B cell (primary cell): ENCODE measurements at regions not wholly inside any gene's neighbourhood (a gene's known extent, or its start where the extent isn't known, plus 50 kb on each side); places are given as distances from the start of the nearest gene placed in this dataset.

ENCODE experiments used
- ATAC-seq: fragments of 200-7000 bp; cut with Tn5 transposase; one replicate; pipeline ENCODE4 v1.10.0; 2021; ENCODE audit warnings: low read depth, mild to moderate bottlenecking, moderate number of reproducible peaks, moderate library complexity
- CTCF ChIA-PET: fragments of 350-600 bp; sonication (Branson Sonifier 250); formaldehyde crosslinking; loops from one replicate; lab custom pipeline; 2021; ENCODE audit warnings: antibody characterized with exemption, inconsistent platforms; lab: Charles Lee
- POLR2A ChIA-PET: fragments of 350-600 bp; sonication (Branson Sonifier 250); formaldehyde crosslinking; loops from one replicate; lab custom pipeline; 2021; ENCODE audit warnings: antibody characterized with exemption; lab: Charles Lee
- DNase-seq: peaks from one replicate; pipeline ENCODE4 v3.0.0; 2013
- H2AFZ ChIP-seq: 2 replicates; pipeline ENCODE4 v1.6.1; 2012; ENCODE audit warnings: mild to moderate bottlenecking, low read depth, low read length; ENCODE audit not compliant: insufficient read depth, poor library complexity, severe bottlenecking
- H3K27ac ChIP-seq, 2 donors: 1 replicate in 1 of 2; 2 replicates in 1 of 2; pipeline ENCODE4 v1.5.1; 2012 to 2013; ENCODE audit warnings: low read length in 2 of 2, mild to moderate bottlenecking in 2 of 2, moderate library complexity in 1 of 2
- H3K27me3 ChIP-seq, 4 experiments: fragments of 200-600 bp in 1 of 4; sonication (generic) in 1 of 4; replicated peaks in 1 of 4; 1 replicate in 2 of 4; 2 replicates in 2 of 4; pipeline versions ENCODE4 v1.6.1 to v1.7.0; 2013 to 2016; ENCODE audit warnings: low read length in 3 of 4, mild to moderate bottlenecking in 2 of 4, mixed read lengths in 1 of 4, moderate library complexity in 1 of 4; ENCODE audit not compliant: insufficient read depth in 4 of 4, control insufficient read depth in 3 of 4; ENCODE audit errors: control extremely low read depth in 1 of 4
- H3K36me3 ChIP-seq, 2 experiments: replicated peaks in 1 of 2; 1 replicate in 1 of 2; 2 replicates in 1 of 2; pipeline versions ENCODE4 v1.6.1 to v1.7.1; 2013; ENCODE audit warnings: low read length in 1 of 2; ENCODE audit not compliant: insufficient read depth in 2 of 2, control insufficient read depth in 1 of 2; ENCODE audit errors: control extremely low read depth in 1 of 2, extremely low read depth in 1 of 2
- H3K4me1 ChIP-seq, 2 donors: fragments of 200-600 bp in 1 of 2; sonication (generic) in 1 of 2; 1 replicate in 1 of 2; 2 replicates in 1 of 2; pipeline versions ENCODE4 v1.5.1 to v1.6.1; 2013 to 2017; ENCODE audit warnings: low read length in 2 of 2; ENCODE audit not compliant: control insufficient read depth in 2 of 2, insufficient read depth in 2 of 2
- H3K4me2 ChIP-seq: replicated peaks from 2 replicates; pipeline ENCODE3; 2012; ENCODE audit warnings: mild to moderate bottlenecking, low read depth, low read length; ENCODE audit not compliant: poor library complexity, severe bottlenecking
- H3K4me3 ChIP-seq, 5 experiments: fragments of 200-600 bp in 1 of 5; sonication (generic) in 1 of 5; 1 replicate in 3 of 5; 2 replicates in 2 of 5; pipeline versions ENCODE4 v1.5.1 to v1.7.0; 2011 to 2016; ENCODE audit warnings: low read length in 4 of 5, mild to moderate bottlenecking in 4 of 5, low read depth in 2 of 5, control low read depth in 1 of 5, moderate library complexity in 1 of 5; ENCODE audit not compliant: insufficient read depth in 1 of 5; ENCODE audit errors: control extremely low read depth in 1 of 5, extremely low read depth in 1 of 5
- H3K79me2 ChIP-seq: fragments of 200-600 bp; sonication (generic); one replicate; pipeline ENCODE4 v1.6.0; 2016; ENCODE audit warnings: low read length; ENCODE audit not compliant: control insufficient read depth, insufficient read depth
- H3K9ac ChIP-seq: fragments of 200-600 bp; sonication (generic); 2 replicates; pipeline ENCODE4 v1.6.1; 2017; ENCODE audit warnings: mild to moderate bottlenecking, low read length, moderate library complexity
- H3K9me3 ChIP-seq, 3 donors: one replicate each; pipeline versions ENCODE4 v1.6.1 to v1.7.1; 2013; ENCODE audit warnings: low read length in 2 of 3; ENCODE audit not compliant: control insufficient read depth in 2 of 3, insufficient read depth in 1 of 3; ENCODE audit errors: control extremely low read depth in 1 of 3
- H4K20me1 ChIP-seq: 2 replicates; pipeline ENCODE4 v1.6.0; 2012; ENCODE audit warnings: mild to moderate bottlenecking, low read length; ENCODE audit not compliant: insufficient read depth, control insufficient read depth, poor library complexity, severe bottlenecking
- H3K27ac Mint-ChIP-seq: one replicate; pipeline ENCODE4 v1.8.0; 2021; ENCODE audit warnings: mixed read lengths
- H3K27me3 Mint-ChIP-seq: one replicate; pipeline ENCODE4 v1.8.0; 2021; ENCODE audit warnings: mixed read lengths
- H3K4me1 Mint-ChIP-seq: one replicate; pipeline ENCODE4 v1.8.0; 2021; ENCODE audit warnings: mixed read lengths
- H3K4me3 Mint-ChIP-seq: one replicate; pipeline ENCODE4 v1.8.0; 2021; ENCODE audit warnings: mixed read lengths
- H3K9me3 Mint-ChIP-seq: one replicate; pipeline ENCODE4 v1.8.0; 2022; ENCODE audit warnings: mixed read lengths; ENCODE audit not compliant: insufficient read depth
- EZH2 ChIP-seq: IDR thresholded peaks from 2 replicates; pipeline ENCODE4 v1.6.1; 2012; ENCODE audit warnings: borderline replicate concordance, low read depth, mild to moderate bottlenecking, moderate library complexity, low read length; ENCODE audit not compliant: insufficient read depth, poor library complexity, severe bottlenecking
- WGBS: methylation state at CpG from one replicate; pipeline ENCODE4 v1.1.5; 2013; ENCODE audit warnings: missing lambda C conversion rate; ENCODE audit not compliant: insufficient coverage; 5-methylcytosine and 5-hydroxymethylcytosine counted together
- intact Hi-C: fragments of 100-400 bp; cut with micrococcal nuclease; formaldehyde crosslinking; loops from one replicate; pipeline ENCODE4 v1.10.0; 2022
- TF ChIP-seq, protein P1 (sequence below): fragments of 200-600 bp; IDR thresholded peaks from one replicate; pipeline ENCODE4 v1.8.0; 2022; ENCODE audit warnings: antibody characterized with exemption, mild to moderate bottlenecking

DNA sequence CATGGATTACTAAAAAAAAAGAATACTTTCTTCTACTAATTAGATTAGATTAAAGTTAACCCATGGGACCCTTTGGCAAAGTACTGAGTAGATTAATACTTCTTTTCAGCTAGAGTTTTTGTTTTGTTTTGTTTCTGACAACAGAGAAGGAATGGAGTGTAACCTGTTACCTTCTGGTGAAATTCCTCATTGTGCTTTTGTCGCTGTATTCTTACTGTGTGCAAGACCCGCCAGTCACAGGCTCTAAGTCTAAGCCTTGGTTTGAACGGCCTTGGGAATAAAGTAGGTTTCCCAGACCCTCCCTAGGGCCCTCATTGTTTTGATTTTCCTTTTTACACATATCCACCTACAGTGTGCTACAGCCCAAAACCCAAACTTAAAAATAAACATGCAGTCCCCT is 171.1 kb upstream of the IL12A start:
- Histone ChIP-seq H3K4me3 (no peak overlapping the region), H3K27ac (no peak overlapping the region), H3K27me3 (no peaks in the 10 kb centered on the region), H3K9ac (no peak overlapping the region), H3K4me2 (no peak overlapping the region), H3K9me3 (no peaks in the 10 kb centered on the region), H3K4me1 (no peaks in the 10 kb centered on the region), H4K20me1 (no peaks in the 10 kb centered on the region), H2AFZ (no peak overlapping the region), H3K79me2 (no peaks in the 10 kb centered on the region), H3K36me3 (no peaks in the 10 kb centered on the region)
- intact Hi-C loops: no loop called here
- H3K4me3 Mint-ChIP-seq: no peak overlapping the region
- no peak overlapping the region for H3K27ac Mint-ChIP-seq
- POLR2A ChIA-PET: no interaction called here
- peaks cover 14% of the 10 kb centered on the region for H3K27me3 Mint-ChIP-seq
- CTCF ChIA-PET: interaction anchor here (0.7 kb wide), 1 partner anchor 13 kb away, joined by 4 read pairs; no protein-coding TSS in a partner anchor
- H3K4me1 Mint-ChIP-seq: peaks cover 2% of the 10 kb centered on the region
- ATAC-seq (no peak), DNase-seq (no peak)
- TF ChIP-seq, protein P1, sequence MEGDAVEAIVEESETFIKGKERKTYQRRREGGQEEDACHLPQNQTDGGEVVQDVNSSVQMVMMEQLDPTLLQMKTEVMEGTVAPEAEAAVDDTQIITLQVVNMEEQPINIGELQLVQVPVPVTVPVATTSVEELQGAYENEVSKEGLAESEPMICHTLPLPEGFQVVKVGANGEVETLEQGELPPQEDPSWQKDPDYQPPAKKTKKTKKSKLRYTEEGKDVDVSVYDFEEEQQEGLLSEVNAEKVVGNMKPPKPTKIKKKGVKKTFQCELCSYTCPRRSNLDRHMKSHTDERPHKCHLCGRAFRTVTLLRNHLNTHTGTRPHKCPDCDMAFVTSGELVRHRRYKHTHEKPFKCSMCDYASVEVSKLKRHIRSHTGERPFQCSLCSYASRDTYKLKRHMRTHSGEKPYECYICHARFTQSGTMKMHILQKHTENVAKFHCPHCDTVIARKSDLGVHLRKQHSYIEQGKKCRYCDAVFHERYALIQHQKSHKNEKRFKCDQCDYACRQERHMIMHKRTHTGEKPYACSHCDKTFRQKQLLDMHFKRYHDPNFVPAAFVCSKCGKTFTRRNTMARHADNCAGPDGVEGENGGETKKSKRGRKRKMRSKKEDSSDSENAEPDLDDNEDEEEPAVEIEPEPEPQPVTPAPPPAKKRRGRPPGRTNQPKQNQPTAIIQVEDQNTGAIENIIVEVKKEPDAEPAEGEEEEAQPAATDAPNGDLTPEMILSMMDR: no peak
- TF ChIP-seq EZH2: no peak
- no peaks in the 10 kb centered on the region for H3K9me3 Mint-ChIP-seq
- WGBS: 100% methylated on average over 2 of the region's 3 CpGs

DNA sequence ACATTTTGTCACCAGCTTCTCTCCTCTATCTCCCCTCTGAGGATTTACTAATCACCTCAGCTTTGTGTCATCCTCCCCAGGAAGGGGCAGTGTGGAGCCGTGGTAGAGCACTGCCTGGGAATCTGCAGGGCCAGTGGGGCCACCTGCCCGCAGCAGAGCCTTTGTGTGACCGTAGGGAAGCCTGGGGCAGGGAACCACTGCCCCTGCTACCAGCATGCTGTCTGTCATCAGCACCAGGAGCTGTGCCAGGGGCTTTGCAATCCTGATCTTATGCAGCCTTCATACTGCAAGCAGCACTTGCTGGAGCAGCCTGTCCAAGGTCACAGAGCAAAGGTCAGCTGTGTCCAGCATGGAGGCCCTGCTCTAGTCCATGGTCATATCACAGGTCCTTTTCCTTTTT is 170.2 kb upstream of the IL12A start:
- H3K9ac ChIP-seq: no peak overlapping the region
- Mint-ChIP-seq H3K9me3 (no peaks in the 10 kb centered on the region), H3K4me1 (peaks cover 2% of the 10 kb centered on the region), H3K4me3 (no peak overlapping the region), H3K27ac (no peak overlapping the region), H3K27me3 (peaks cover 14% of the 10 kb centered on the region)
- H2AFZ ChIP-seq: no peak overlapping the region
- POLR2A ChIA-PET: no interaction called here
- H3K4me3 ChIP-seq: no peak overlapping the region
- DNase-seq: no peak
- no peaks in the 10 kb centered on the region for H3K9me3 ChIP-seq
- H3K79me2 ChIP-seq: no peaks in the 10 kb centered on the region
- H3K27ac ChIP-seq: no peak overlapping the region
- no peaks in the 10 kb centered on the region for H3K36me3 ChIP-seq
- CTCF ChIA-PET: interaction anchor here (0.8 to 0.9 kb wide), 2 partner anchors 11 to 596 kb away, joined by 3 to 4 read pairs; no protein-coding TSS in a partner anchor
- ATAC-seq: no peak
- no peak for TF ChIP-seq EZH2
- TF ChIP-seq, protein P1: no peak
- 79% methylated on average over 3 of the region's 3 CpGs for WGBS
- no peak overlapping the region for H3K4me2 ChIP-seq
- no peaks in the 10 kb centered on the region for H3K27me3 ChIP-seq
- H4K20me1 ChIP-seq: no peaks in the 10 kb centered on the region
- intact Hi-C loops: no loop called here
- no peaks in the 10 kb centered on the region for H3K4me1 ChIP-seq
